WTC11 (cell line): ENCODE measurements at regions not wholly inside any gene's neighbourhood (a gene's known extent, or its start where the extent isn't known, plus 50 kb on each side); places are given as distances from the start of the nearest gene placed in this dataset.

Experiments
- ATAC-seq: fragments of 200-7000 bp; cut with Tn5 transposase; 2 replicates; pipeline ENCODE4 v1.10.0; 2021; ENCODE audit warnings: mild to moderate bottlenecking, moderate library complexity
- CTCF ChIA-PET: fragments of 300-600 bp; sonication (Branson Sonifier 250); formaldehyde crosslinking; loops from one replicate; lab custom pipeline; 2021; ENCODE audit warnings: antibody characterized with exemption; lab: Charles Lee
- POLR2A ChIA-PET: fragments of 350-600 bp; sonication (Branson Sonifier 250); formaldehyde crosslinking; loops from one replicate; lab custom pipeline; 2021; ENCODE audit warnings: antibody characterized with exemption; lab: Charles Lee
- DNase-seq: peaks from one replicate; pipeline ENCODE4 v3.0.0; 2021; ENCODE audit warnings: low spot score
- H3K27ac Mint-ChIP-seq: 2 replicates; pipeline ENCODE4 v1.8.0; 2021; ENCODE audit warnings: mixed read lengths
- H3K27me3 Mint-ChIP-seq: 2 replicates; pipeline ENCODE4 v1.8.0; 2021; ENCODE audit warnings: low read depth, mild to moderate bottlenecking, moderate library complexity, mixed read lengths
- H3K36me3 Mint-ChIP-seq: 2 replicates; pipeline ENCODE4 v1.8.0; 2021; ENCODE audit warnings: mixed read lengths
- H3K4me1 Mint-ChIP-seq: 2 replicates; pipeline ENCODE4 v1.8.0; 2022; ENCODE audit warnings: mixed read lengths
- H3K4me3 Mint-ChIP-seq: 2 replicates; pipeline ENCODE4 v1.8.0; 2021; ENCODE audit warnings: mild to moderate bottlenecking, moderate library complexity, mixed read lengths
- H3K9me3 Mint-ChIP-seq: 2 replicates; pipeline ENCODE4 v1.8.0; 2021; ENCODE audit warnings: mixed read lengths
- ATF6 ChIP-seq: sonication (generic); formaldehyde crosslinking; IDR thresholded peaks from 2 replicates; pipeline ENCODE4 v1.8.1; 2023; ENCODE audit warnings: mild to moderate bottlenecking, missing genetic modification reagents
- CREM ChIP-seq: sonication (generic); formaldehyde crosslinking; IDR thresholded peaks from 2 replicates; pipeline ENCODE4 v1.8.1; 2022; ENCODE audit warnings: mild to moderate bottlenecking, missing genetic modification reagents, moderate library complexity
- ELF4 ChIP-seq: sonication (generic); formaldehyde crosslinking; IDR thresholded peaks from 2 replicates; pipeline ENCODE4 v1.8.1; 2022; ENCODE audit warnings: low read depth, mild to moderate bottlenecking, moderate library complexity, missing genetic modification reagents
- EMX1 ChIP-seq: fragments of 250-450 bp; sonication (Bioruptor Pico); IDR thresholded peaks from 2 replicates; pipeline ENCODE4 v1.8.0; 2021; ENCODE audit warnings: mild to moderate bottlenecking
- ERG ChIP-seq: fragments of 250-450 bp; sonication (Bioruptor Pico); IDR thresholded peaks from 2 replicates; pipeline ENCODE4 v1.8.0; 2021; ENCODE audit warnings: mild to moderate bottlenecking
- FOXJ3 ChIP-seq: sonication (generic); formaldehyde crosslinking; IDR thresholded peaks from 2 replicates; pipeline ENCODE4 v1.9.0; 2021; ENCODE audit warnings: missing genetic modification reagents, mild to moderate bottlenecking, borderline replicate concordance
- IRF2 ChIP-seq: sonication (generic); formaldehyde crosslinking; IDR thresholded peaks from 2 replicates; pipeline ENCODE4 v1.8.0; 2022; ENCODE audit warnings: low read depth, missing genetic modification reagents, borderline replicate concordance
- NR3C1 ChIP-seq: sonication (generic); formaldehyde crosslinking; conservative IDR thresholded peaks from 2 replicates; pipeline ENCODE4 v1.8.1; 2023; ENCODE audit warnings: low read depth, mild to moderate bottlenecking, missing genetic modification reagents
- ZNF121 ChIP-seq: sonication (generic); formaldehyde crosslinking; IDR thresholded peaks from 2 replicates; pipeline ENCODE4 v1.8.0; 2023; ENCODE audit warnings: missing genetic modification reagents
- ZNF671 ChIP-seq: fragments of 250-450 bp; sonication (Bioruptor Pico); IDR thresholded peaks from 2 replicates; pipeline ENCODE4 v1.8.0; 2021; ENCODE audit warnings: mild to moderate bottlenecking
- TF ChIP-seq, protein P1 (sequence below): sonication (generic); formaldehyde crosslinking; IDR thresholded peaks from 2 replicates; pipeline ENCODE4 v1.8.0; 2023; ENCODE audit warnings: mild to moderate bottlenecking, missing genetic modification reagents
- TF ChIP-seq, protein P2 (sequence below): sonication (generic); formaldehyde crosslinking; IDR thresholded peaks from 2 replicates; pipeline ENCODE4 v1.8.1; 2022; ENCODE audit warnings: missing genetic modification reagents, borderline replicate concordance
- TF ChIP-seq, protein P3 (sequence below): sonication (generic); formaldehyde crosslinking; IDR thresholded peaks from 2 replicates; pipeline ENCODE4 v1.8.1; 2022; ENCODE audit warnings: low read depth, missing genetic modification reagents, borderline replicate concordance
- TF ChIP-seq, protein P4 (sequence below): sonication (generic); formaldehyde crosslinking; IDR thresholded peaks from 2 replicates; pipeline ENCODE4 v1.8.0; 2022; ENCODE audit warnings: missing genetic modification reagents
- TF ChIP-seq, protein P5 (sequence below): sonication (generic); formaldehyde crosslinking; IDR thresholded peaks from 2 replicates; pipeline ENCODE4 v1.8.0; 2022; ENCODE audit warnings: mild to moderate bottlenecking, missing genetic modification reagents

DNA sequence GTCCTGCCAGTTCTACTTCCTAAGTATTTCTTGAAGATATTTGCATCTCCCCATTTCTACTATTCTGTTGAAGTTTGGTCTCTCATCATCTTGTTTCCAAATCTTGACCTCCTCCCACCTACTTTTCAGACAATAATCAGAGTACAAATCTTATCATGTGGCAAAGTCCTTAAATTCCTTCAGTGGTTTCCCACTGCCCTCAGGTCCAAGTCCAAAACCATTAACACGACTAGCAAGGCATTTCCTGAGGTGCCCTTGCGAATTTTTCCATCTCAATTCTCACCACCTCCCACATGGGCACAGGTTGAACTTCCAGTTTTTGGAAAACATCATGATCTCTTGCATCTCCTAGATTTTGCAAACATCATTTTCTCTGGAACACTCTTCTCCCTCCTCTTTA, 97.2 kb upstream of the CDK1 start:
- ChIA-PET CTCF (no interaction called here), POLR2A (no interaction called here)
- Mint-ChIP-seq H3K36me3 (peaks cover 11% of the 10 kb centered on the region), H3K4me1 (peaks cover 22% of the 10 kb centered on the region), H3K4me3 (no peak overlapping the region), H3K27ac (no peak overlapping the region), H3K9me3 (peaks cover 11% of the 10 kb centered on the region), H3K27me3 (no peaks in the 10 kb centered on the region)
- no peak for ATAC-seq
- DNase-seq = no peak
- TF ChIP-seq, protein P1, sequence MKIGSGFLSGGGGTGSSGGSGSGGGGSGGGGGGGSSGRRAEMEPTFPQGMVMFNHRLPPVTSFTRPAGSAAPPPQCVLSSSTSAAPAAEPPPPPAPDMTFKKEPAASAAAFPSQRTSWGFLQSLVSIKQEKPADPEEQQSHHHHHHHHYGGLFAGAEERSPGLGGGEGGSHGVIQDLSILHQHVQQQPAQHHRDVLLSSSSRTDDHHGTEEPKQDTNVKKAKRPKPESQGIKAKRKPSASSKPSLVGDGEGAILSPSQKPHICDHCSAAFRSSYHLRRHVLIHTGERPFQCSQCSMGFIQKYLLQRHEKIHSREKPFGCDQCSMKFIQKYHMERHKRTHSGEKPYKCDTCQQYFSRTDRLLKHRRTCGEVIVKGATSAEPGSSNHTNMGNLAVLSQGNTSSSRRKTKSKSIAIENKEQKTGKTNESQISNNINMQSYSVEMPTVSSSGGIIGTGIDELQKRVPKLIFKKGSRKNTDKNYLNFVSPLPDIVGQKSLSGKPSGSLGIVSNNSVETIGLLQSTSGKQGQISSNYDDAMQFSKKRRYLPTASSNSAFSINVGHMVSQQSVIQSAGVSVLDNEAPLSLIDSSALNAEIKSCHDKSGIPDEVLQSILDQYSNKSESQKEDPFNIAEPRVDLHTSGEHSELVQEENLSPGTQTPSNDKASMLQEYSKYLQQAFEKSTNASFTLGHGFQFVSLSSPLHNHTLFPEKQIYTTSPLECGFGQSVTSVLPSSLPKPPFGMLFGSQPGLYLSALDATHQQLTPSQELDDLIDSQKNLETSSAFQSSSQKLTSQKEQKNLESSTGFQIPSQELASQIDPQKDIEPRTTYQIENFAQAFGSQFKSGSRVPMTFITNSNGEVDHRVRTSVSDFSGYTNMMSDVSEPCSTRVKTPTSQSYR = no peak
- no peak for TF ChIP-seq EMX1
- no peak for TF ChIP-seq ERG (CRISPR knock-in tag)
- no peak for TF ChIP-seq ELF4 (CRISPR knock-in tag)
- TF ChIP-seq, protein P2, sequence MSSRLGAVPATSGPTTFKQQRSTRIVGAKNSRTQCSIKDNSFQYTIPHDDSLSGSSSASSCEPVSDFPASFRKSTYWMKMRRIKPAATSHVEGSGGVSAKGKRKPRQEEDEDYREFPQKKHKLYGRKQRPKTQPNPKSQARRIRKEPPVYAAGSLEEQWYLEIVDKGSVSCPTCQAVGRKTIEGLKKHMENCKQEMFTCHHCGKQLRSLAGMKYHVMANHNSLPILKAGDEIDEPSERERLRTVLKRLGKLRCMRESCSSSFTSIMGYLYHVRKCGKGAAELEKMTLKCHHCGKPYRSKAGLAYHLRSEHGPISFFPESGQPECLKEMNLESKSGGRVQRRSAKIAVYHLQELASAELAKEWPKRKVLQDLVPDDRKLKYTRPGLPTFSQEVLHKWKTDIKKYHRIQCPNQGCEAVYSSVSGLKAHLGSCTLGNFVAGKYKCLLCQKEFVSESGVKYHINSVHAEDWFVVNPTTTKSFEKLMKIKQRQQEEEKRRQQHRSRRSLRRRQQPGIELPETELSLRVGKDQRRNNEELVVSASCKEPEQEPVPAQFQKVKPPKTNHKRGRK (CRISPR knock-in tag) = no peak
- no peak for TF ChIP-seq ATF6 (CRISPR knock-in tag)
- no peak for TF ChIP-seq CREM (CRISPR knock-in tag)
- TF ChIP-seq IRF2 (CRISPR knock-in tag) = no peak
- TF ChIP-seq, protein P3, sequence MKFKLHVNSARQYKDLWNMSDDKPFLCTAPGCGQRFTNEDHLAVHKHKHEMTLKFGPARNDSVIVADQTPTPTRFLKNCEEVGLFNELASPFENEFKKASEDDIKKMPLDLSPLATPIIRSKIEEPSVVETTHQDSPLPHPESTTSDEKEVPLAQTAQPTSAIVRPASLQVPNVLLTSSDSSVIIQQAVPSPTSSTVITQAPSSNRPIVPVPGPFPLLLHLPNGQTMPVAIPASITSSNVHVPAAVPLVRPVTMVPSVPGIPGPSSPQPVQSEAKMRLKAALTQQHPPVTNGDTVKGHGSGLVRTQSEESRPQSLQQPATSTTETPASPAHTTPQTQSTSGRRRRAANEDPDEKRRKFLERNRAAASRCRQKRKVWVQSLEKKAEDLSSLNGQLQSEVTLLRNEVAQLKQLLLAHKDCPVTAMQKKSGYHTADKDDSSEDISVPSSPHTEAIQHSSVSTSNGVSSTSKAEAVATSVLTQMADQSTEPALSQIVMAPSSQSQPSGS (CRISPR knock-in tag) = no peak

DNA sequence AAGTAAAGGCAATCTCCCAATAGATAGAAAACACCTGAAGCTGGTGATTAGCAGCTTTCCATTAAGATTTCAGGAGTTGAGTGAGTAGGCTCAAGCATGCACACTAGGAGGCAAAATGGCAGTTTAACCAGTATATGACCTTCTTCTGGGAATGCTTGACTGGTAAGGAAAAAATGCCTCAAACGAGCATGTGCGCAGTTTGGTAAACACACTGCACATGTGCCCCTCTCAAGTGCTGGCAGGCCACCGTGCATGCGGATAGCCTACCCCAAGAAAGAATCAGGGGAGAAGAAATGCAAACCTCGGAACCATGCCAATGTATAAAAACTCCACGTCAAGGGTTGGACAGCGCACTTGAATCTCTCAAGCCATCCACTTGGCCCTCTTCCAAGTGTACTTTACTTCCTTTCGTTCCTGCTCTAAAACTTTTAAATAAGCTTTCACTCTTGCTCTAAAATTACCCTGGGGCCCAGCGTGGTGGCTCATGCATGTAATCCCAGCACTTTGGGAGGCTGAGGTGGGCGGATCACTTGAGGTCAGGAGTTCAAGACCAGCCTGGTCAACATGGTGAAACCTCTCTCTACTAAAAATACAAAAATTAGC, 98.8 kb upstream of the CDK1 start:
- POLR2A ChIA-PET = no interaction called here

More for the DNA sequence above, 98.8 kb upstream of the CDK1 start:
- TF ChIP-seq IRF2 (CRISPR knock-in tag) = no peak
- TF ChIP-seq ZNF671 (CRISPR knock-in tag) = no peak
- TF ChIP-seq, protein P4, sequence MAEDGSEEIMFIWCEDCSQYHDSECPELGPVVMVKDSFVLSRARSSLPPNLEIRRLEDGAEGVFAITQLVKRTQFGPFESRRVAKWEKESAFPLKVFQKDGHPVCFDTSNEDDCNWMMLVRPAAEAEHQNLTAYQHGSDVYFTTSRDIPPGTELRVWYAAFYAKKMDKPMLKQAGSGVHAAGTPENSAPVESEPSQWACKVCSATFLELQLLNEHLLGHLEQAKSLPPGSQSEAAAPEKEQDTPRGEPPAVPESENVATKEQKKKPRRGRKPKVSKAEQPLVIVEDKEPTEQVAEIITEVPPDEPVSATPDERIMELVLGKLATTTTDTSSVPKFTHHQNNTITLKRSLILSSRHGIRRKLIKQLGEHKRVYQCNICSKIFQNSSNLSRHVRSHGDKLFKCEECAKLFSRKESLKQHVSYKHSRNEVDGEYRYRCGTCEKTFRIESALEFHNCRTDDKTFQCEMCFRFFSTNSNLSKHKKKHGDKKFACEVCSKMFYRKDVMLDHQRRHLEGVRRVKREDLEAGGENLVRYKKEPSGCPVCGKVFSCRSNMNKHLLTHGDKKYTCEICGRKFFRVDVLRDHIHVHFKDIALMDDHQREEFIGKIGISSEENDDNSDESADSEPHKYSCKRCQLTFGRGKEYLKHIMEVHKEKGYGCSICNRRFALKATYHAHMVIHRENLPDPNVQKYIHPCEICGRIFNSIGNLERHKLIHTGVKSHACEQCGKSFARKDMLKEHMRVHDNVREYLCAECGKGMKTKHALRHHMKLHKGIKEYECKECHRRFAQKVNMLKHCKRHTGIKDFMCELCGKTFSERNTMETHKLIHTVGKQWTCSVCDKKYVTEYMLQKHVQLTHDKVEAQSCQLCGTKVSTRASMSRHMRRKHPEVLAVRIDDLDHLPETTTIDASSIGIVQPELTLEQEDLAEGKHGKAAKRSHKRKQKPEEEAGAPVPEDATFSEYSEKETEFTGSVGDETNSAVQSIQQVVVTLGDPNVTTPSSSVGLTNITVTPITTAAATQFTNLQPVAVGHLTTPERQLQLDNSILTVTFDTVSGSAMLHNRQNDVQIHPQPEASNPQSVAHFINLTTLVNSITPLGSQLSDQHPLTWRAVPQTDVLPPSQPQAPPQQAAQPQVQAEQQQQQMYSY (CRISPR knock-in tag) = no peak
- no peak for TF ChIP-seq NR3C1 (CRISPR knock-in tag)
- TF ChIP-seq CREM (CRISPR knock-in tag) = no peak
- TF ChIP-seq ZNF121 (CRISPR knock-in tag) = no peak
- no peak for TF ChIP-seq ERG (CRISPR knock-in tag)
- no peak for TF ChIP-seq FOXJ3 (CRISPR knock-in tag)
- TF ChIP-seq, protein P5, sequence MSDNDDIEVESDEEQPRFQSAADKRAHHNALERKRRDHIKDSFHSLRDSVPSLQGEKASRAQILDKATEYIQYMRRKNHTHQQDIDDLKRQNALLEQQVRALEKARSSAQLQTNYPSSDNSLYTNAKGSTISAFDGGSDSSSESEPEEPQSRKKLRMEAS (CRISPR knock-in tag) = no peak
- TF ChIP-seq, all 79 proteins: peak for 0
- CTCF ChIA-PET = no interaction called here
- DNase-seq (no peak), ATAC-seq (no peak)
- H3K4me1 Mint-ChIP-seq = peaks cover 22% of the 10 kb centered on the region
- H3K4me3 Mint-ChIP-seq = no peak overlapping the region
- no peaks in the 10 kb centered on the region for H3K27me3 Mint-ChIP-seq
- peaks cover 14% of the 10 kb centered on the region for H3K9me3 Mint-ChIP-seq
- H3K36me3 Mint-ChIP-seq = peaks cover 14% of the 10 kb centered on the region
- H3K27ac Mint-ChIP-seq = no peak overlapping the region
